GM12872 (cell line): ENCODE measurements at regions not wholly inside any gene's neighbourhood (a gene's known extent, or its start where the extent isn't known, plus 50 kb on each side); places are given as distances from the start of the nearest gene placed in this dataset.

Experiments used
- TF ChIP-seq, protein P1 (sequence below): IDR thresholded peaks from 3 replicates; pipeline ENCODE4 v1.5.1; 2011; ENCODE audit warnings: low read depth, mild to moderate bottlenecking, low read length, moderate library complexity; ENCODE audit not compliant: insufficient read depth

DNA sequence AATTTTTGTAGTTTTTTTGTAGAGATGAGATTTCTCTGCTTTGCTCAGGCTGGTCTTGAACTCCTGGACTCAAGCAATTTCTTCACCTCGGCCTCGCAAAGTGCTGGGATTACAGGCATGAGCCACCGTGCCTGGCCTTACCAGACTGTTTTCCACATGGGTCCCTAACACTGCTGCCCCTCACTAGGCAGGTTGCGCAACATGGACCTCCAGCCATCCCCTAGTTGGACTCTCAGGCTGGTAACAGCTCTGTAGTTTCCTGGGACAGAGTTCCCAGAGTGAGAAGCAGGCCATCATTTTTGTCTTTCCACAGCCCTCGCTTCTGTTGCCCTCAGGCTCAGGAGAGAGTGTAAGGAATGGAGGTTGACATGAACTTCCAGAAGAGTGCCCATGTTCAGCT, 156.1 kb downstream of the CTH start:
- TF ChIP-seq, protein P1, sequence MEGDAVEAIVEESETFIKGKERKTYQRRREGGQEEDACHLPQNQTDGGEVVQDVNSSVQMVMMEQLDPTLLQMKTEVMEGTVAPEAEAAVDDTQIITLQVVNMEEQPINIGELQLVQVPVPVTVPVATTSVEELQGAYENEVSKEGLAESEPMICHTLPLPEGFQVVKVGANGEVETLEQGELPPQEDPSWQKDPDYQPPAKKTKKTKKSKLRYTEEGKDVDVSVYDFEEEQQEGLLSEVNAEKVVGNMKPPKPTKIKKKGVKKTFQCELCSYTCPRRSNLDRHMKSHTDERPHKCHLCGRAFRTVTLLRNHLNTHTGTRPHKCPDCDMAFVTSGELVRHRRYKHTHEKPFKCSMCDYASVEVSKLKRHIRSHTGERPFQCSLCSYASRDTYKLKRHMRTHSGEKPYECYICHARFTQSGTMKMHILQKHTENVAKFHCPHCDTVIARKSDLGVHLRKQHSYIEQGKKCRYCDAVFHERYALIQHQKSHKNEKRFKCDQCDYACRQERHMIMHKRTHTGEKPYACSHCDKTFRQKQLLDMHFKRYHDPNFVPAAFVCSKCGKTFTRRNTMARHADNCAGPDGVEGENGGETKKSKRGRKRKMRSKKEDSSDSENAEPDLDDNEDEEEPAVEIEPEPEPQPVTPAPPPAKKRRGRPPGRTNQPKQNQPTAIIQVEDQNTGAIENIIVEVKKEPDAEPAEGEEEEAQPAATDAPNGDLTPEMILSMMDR: no peak

DNA sequence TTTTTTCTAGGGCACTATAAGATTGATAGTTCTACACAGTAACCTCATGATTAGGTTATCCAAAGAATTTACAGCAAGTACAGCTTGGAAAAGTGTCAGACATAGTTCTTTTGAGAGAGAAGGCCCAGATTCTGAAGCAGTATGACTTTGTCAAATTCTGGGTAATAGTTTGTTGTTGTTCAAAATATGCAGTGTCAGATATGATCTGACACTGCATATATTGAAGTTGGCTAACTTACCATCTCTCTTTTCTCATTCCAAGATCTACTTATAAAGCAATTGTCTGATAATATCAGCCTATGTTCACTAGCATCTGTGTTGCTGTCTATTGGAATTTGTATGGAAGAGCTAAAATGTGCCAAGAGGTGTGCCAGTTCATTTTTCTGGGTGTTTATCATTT, 160.1 kb downstream of the CTH start:
- TF ChIP-seq, protein P1: no peak

DNA sequence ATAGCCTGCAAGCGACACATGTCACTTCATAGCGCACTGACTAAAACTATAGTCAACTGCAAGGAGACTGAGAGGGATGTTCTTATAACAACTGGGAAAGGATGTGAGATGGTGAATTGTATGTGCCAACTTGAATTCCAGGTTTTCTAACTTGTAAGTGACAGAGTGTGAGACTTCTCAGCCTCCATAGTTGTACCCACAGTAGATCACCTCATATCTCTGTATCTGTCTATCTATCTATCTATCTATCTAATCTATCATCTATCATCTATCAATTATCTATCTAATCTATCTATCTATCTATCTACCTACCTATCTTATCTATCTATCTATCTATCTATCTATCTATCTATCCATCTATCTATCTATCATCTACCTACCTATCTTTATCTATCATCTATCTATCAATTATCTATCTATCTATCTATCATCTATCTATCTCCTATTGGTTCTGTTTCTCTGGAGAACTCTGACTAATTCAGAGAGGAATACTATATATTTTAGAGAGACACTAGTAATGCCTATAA, 162.3 kb downstream of the CTH start:
- TF ChIP-seq, protein P1: no peak

DNA sequence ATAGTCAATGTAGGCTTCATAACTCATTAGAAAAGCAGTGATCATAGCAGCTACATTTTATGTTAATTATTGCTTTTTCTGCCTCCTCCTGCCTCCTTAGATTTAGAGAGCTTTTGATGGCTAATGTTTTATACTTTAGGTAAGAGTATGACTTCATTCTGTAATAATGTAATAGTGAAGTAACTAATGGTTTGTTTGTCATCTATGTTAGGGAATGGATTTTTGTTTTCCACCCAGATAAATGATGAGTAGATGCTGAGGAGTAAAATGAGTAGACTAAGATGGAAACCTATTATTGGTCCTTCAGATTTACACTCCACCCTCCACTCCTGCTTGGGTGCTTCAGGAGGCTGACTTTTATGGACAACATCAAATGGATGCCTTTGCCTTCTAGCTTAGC, 170.6 kb downstream of the CTH start:
- TF ChIP-seq, protein P1: no peak

DNA sequence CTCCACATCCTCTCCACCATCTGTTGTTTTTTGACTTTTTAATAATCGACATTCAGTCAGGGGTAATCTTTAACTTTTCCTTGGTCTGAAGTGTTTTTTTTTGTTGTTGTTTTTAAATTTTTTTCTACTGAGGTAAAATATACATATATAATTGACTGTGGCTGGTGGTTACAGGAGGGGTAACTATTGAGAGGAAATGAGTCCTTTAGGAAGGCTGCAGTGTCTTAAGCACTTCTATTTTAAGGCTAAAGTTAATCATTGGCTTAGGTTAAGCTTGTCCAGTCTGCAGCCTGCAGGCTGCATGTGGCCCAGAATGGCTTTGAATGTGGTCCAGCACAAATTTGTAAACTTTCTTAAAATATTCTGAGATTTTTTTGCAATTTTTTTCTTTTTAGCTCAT, 172.5 kb downstream of the CTH start:
- TF ChIP-seq, protein P1: no peak

DNA sequence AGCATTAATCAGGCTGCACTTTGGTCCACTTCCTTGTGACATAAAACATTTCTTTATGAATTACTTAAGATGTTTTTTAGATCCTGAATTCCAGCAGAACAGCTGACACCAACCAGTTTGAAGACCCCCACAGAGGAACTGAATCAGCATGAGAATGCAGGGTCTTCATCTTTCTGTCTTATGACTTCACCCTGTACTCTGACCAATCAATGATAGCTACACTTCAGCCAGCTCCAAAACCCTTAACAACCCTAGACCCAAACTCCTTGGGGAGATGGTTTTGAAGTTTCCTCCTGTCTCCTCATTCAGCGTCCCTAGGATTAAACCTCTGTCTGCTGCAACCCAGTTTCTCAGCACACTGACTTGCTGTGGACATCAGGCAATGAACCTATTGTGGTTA, 175.0 kb downstream of the CTH start:
- TF ChIP-seq, protein P1: no peak

DNA sequence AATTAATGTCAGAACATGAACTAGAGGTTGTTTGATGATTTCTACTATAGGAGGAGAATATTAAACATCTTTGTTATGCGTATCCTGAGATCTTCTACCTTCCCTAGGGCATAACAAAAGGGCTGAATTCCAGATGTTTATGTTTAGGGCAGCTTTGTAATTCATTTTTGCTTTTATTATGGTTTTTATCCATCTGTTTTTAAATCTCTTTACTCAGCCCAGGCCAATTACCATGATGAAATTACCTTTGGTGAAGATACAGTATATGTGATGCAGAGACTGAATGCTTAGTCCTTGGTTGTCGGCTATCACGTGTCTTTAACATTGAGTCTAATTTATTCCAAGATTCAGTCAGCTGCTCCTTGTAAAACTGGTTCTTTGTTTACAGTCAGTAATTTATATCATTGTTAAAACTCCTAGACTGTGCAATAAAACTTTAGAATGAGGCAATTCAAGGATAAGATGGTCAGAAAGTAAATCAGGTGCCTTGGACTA, 176.9 kb downstream of the CTH start:
- TF ChIP-seq, protein P1: no peak
